A172 (cell line): ENCODE measurements at regions not wholly inside any gene's neighbourhood (a gene's known extent, or its start where the extent isn't known, plus 50 kb on each side); places are given as distances from the start of the nearest gene placed in this dataset.

ENCODE experiments used
- DNase-seq: peaks from one replicate; pipeline ENCODE4 v3.0.0-alpha.2; 2015; ENCODE audit warnings: low spot score

DNA sequence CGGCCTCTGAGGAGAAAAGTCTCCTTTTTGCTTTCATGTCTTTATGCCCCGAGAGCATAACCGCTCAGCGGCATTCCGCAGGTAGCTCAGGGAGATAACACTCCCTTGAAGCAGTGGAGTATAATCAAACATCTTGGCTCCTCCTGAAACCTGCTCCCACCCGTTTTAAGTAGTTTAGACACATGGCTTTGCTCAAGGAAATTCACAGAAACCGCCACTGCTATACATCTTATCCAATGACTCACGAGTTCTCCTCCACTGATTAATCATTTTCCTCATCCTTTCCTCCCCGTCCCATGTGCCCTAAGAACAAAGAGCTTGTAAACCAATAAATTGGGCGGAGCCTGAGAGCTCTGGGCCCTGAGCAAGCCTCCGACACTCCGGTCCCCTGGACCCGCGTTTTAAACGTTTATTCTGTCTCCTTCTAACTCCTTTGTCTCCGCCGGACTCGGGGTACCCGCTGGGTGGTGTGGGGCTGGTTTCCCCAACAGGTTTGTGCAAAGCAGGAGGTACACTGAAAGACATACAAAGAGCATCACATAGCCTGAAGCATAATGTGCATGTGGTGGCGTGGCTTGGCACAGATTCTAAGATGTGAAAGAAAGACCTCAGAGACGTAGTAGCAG, 401.2 kb downstream of the TLL1 start:
- DNase-seq, result peak; percentile 50

DNA sequence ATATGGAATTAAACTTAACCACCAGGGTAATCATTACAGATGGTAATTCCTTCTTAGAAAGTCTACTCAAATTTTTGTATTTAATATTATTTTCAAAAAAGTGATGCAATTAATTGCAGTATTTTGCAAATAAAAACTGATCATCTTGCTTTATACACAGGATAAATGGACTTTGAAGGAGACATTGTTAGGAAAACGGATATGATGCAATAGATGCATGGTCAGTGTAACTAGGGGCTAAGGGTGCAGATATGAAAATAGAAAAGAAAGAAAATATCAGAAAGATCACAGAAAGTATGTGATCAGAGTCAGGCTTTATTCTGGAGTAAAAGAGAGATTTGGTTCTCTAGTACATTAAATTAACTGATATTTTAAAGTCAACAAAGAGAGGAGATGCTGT, 401.7 kb downstream of the TLL1 start:
- no peak for DNase-seq

DNA sequence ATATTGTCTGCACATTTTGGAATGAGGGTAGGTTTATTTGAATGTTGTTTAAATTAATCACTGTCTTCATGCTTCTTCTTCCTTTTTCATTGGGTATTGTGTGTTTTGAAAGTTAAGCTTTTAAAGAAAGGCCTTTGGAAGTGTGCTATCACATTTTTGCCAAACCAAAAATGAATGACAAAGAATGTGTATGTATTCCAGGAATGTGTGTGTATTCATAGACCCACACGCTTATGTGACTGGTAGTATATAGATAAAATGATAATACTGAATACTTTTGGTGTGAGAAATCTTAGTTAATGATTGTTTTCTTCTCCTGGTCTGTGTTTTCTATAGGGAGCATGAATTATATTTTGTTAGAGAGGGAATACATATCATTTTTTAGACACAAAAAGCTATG, 404.4 kb downstream of the TLL1 start:
- no peak for DNase-seq

DNA sequence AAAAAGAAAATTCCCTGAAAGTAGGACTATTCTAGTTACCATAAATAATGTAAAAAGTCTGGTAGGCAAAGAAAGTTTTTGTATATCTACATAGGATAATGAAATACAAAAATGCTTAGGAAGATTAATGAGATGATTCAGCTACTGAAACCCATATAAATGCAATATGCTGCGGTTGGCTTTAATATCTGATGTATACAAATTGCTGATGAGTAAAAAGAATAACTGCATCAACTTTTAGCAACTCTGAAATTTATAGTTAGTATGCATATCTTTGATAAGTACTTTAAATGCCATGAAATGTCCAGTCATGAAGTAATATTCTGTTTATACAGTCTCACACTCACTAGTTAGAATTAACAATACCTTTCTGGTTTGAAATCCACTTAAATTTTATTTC, 404.8 kb downstream of the TLL1 start:
- peak; percentile 5 for DNase-seq

DNA sequence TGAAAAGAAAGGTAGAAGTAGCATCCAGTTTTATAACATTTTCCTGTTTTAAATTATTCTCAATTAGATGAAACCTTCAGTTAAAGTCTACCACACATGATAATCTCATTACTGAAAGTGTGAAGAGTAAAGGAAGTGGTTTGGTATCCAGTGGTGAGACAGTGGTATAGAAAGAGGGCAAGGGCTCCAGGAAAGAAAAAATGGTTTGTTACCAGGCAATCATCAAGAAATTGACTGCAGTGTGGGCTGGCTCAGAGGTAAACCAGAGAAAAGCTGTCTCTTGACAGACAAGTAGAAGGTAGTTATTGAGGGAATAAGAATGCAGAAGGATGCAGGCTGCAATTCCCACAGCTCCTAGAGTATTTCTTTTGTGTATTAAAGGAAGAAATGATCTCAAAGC, 406.2 kb downstream of the TLL1 start:
- DNase-seq, result no peak

DNA sequence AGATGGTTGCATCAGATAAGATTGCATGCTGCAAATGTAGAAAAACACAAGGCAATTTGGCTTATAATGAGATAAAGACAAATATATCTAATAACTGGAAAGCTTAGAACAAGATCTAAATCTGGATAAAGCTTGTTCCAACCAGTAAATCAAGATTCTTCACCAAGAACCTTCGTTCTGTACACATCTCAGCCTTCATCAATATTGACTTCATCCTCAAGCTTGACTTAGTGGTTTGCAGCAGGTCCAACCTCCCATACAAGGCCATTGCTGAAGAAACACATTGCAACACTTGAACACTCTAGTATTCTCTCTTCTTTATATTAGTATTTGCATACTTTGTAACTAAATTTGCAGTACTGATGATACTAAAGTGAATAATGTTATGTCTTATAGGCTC, 407.6 kb downstream of the TLL1 start:
- no peak for DNase-seq

DNA sequence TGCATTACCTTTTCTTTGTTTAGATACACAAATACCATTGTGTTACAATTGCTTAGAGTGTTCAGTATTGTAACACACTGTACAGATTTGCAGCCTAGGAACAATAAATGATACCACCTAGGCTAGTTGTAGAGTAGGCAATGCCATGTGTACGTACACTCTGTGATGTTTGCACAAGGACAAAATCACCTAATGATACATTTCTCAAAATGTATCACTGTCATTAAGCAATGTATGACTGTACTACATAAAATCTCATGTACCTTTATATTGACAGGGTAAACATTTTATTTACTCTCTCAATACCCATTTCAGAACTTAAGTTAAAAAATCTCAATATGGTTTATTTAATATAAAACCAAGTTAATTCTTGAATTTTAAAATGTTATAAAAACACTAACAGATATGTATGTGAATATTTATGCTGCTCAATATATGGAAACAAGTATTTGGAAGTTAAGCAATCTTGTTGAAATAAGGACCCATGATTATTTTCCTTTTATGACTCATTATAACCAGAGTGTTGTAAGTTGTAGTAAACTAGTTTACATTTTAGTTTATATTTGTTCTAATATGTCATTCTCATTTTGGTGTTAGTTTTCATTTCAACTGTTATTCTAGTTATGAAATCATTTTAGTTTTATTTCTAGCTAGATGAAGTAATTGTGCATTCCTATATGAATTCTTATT, 409.2 kb downstream of the TLL1 start:
- DNase-seq, result no peak

DNA sequence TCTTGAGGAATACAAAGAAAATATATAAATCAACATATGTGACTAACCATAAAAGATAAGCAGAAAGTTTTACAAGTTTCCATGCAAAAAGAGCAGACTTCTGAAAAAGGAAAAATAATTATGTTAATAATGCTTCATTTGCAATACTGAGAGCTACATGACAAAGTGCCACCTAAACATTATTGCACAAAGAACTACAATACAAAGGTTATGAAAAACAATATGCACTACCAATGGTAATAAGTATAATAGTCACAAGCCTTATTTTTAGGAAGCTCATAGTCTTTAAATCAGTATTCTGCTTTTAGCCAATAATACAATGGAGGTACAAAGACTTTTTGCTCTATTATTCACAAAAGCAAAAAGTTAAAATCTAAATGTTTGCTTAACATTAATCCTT, 411.2 kb downstream of the TLL1 start:
- DNase-seq, result no peak

DNA sequence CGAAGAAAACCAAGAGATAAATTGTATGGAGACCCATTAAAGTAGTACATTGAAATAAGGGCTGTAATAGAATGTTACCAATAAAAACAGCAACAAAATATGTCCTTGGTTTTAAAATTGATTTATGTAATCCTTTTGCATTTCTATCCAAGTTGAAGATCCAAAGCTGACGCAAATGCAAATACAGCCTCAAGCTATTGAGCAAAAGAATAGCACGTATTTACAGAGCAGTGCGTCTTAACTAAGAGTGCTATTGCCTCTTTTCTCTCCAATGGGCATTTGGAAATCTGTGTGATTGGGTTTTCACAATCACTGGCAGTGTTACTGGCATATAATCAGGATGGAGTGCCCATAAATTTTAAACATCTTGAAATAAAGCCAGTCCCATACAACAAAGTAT, 417.4 kb downstream of the TLL1 start:
- no peak for DNase-seq

DNA sequence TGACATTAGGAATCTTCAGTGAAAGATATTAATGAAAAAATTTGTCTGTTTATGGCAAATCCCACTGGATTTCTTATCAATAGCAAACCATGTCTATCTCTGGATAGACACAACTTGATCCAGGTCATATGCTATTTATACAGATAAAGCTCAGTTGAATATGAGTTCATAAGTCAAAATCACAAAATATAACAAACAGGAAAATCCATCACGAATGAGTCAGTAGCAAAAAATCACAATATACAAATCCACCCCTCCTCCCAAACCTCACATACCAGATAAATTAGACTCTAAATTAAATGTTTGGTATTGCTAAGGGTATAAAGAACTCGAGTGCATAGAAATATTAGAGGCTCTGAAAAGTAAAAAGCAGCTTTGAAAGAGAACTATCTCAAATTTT, 420.5 kb downstream of the TLL1 start:
- no peak for DNase-seq

DNA sequence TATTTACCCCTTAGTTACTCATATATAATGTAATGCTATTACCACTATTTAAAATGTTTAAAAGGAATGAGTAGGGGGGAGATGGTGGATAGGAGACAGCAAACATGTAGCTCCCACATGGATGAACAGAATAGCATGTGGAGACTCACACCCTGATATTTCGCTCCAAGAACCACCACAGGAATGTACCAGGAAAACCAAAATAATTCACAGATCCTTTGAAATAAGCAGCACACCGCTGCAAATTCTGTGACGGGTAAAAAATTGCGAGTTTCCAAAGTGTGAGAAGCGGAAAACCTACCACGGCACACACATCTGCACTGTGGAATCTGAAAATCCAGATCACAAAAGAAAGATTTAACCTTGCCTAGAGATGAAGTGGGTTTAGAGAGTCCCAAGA, 428.2 kb downstream of the TLL1 start:
- no peak for DNase-seq

DNA sequence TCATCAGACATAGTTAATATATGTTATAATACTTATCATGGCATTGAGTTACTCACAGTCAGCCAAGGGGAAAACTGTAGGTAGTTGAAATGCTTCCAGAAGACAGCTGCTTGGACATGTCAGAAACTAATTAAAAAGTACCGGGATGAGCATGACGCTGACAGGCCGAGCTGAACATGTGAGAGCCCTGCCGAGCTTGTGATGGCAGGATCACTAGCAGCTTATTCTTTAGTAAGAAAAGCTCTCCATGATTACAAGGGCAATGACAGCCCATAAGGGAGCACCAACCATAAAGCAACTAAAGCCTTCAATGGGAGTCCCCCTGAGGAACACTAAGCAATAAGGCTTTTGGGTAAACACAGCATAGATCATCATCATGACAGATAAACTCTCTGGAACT, 435.6 kb downstream of the TLL1 start:
- DNase-seq, result no peak

DNA sequence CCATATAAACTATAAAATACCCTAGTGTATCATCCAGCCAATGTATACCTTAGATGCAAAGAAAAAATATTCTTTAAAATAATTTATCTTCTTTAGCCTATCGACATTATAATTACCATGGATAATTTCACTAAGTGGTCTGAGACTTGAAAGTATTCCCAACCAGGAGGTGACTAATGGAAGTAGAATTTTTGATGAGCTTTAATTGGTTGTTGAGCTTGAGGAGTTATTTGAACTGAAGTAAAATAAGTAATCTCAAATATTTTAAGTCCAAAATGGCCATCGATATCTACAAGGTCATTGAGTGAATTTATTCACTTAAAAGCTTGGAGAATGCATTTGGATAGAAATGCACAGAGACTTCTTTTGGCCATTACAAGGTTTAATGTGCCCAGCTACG, 436.2 kb downstream of the TLL1 start:
- no peak for DNase-seq

DNA sequence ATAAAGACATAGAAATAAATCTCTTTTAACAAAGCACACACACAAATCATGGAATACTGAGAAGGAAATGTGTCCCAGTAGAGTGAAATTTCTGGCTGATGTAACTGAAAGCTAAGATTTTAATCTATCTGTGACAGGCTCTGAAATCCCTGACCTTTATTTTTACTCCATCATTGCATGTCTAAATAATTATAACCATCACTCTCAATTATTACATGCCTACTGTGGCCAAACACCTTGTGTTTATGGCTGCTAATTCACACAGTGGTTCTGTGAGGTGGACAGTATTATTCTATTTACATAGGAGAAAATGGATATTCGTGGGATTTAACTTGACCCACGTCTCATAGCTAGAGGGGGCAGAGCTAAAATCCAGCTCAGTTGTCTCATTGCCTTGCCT, 438.1 kb downstream of the TLL1 start:
- no peak for DNase-seq

DNA sequence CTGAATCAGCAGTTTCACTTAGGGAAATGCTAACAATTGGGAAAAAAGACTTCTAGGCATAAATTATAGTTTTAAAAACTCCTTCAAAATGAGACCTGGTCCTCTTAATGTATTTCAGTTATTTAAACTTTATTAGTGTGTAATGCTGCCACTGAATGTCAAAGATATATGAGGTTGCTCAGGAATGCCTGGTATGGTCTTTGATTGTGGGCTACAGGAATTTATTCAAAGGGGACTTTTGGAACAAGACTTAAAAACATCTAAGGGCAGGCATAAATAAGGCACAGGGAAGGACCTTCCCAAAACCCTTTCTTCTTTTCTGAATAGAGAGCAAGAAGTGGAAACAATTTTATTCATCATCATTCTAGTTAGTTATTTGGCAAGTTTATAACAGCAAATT, 439.1 kb downstream of the TLL1 start:
- DNase-seq, result no peak

DNA sequence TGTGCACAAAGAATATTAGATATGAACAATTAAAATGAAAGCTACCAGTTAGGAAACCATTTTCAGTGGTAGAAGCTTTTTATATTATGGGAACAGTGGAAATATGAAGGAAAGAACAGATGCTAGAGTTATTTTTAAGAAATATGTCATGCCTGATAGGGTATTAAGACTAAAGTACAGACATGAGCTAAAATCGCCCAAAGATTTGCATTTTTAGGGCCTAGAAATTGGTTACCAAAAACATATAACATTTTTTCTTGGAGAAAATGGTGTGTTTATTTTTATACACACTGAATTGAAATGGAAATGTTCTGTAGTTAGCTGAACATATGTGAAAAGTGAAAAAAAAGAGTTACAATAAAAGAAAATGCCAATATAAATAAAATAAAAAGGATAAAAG, 441.9 kb downstream of the TLL1 start:
- DNase-seq, result no peak

DNA sequence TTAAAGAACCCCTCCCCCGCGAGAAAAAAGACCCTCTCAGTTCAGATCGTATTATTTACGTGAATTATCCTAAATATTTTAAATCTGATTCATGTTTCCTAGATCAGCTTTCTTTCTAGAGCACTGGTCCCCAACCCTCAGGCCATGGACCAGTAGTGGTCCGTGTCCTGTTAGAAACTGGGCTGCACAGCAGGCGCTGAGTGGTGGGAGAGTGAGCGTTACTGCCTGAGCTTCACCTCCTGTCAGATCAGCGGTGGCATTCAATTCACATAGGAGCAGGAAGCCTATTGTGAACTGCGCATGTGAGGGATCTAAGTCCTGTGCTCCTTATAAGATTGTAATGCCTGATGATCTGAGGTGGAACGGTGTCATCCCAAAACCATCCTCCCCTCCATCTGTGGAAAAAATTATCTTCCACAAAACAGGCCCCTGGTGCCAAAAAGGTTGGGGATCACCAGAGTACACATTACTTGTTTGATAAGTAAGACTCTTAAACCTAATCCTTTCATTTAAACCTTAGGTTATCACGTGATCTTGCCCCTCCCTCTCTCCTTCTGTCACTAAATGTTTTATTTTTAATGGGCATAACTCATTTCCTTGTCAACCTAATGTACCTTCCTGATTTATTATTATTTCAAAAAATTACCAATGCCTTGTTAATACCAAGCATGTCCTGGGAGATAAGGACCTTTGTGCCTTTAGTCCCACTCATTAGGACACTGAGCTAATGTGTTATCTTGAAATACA, 442.9 kb downstream of the TLL1 start:
- no peak for DNase-seq

DNA sequence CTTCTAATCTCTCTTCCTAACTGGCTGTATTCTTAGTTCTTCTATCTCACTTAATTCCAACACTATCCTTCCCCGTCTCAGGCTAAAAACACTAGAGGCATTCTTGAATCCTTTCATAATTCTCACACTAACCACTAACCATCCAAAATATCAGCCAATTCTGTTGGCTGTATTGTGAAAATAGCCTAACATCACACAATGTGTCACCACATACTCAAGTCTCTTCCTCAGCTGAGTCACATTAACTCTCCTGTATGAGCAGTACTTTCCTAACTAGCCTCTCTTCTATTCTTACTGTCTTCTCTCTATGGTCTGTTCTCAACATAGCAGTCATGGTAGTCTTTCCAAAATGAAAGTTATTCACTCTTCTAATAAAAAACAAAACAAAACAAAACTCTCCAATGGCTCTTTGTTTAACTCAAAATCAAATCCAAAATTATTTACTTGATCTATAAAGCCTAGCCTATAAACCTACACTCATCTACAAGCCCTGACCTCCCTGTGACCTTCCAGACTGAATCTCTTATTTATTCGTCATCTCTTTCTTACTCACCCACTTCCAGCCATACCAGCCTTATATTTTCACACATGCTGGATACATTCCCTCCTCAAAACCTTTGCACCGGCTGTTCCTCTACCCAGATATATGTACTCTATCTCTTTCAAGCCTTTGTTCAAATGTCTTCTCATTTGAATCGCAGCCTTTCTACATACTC, 445.9 kb downstream of the TLL1 start:
- peak; percentile 64 for DNase-seq

DNA sequence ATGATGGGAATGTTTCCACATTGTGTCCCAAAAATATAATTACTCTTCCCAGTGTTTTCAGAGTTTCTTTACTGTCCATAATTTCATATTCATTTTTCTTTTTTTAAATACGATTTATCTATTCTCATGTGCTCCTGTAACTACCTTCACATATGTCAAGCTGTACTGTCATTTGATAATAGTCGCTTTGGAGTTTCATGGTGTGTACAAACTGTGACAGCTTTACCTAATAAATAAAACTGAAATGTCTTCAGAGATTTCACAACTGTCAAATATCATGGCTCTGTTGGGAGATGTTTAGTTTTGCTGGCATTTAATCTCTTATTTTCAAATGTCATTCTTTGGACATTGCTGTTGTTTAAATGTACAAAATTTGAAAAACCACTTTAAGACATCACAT, 450.2 kb downstream of the TLL1 start:
- no peak for DNase-seq

DNA sequence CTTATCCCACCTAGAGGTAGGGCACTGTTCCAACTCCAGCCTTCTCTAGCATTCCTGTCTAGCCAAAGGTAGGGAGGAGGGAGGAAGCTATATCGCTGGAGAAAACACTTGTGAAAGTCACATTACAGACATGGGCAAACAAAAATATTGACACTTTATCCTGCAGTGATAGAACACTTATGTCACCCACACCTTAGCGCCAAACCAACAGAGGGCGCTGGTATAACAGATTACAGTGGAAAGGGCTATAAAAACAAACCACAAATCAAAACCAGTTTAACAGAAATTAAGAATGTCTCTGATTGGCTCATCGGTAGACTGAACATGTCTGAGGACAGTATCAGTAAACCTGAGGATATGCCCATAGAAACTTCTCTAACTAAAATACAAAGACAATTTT, 451.3 kb downstream of the TLL1 start:
- DNase-seq, result peak; percentile 33

DNA sequence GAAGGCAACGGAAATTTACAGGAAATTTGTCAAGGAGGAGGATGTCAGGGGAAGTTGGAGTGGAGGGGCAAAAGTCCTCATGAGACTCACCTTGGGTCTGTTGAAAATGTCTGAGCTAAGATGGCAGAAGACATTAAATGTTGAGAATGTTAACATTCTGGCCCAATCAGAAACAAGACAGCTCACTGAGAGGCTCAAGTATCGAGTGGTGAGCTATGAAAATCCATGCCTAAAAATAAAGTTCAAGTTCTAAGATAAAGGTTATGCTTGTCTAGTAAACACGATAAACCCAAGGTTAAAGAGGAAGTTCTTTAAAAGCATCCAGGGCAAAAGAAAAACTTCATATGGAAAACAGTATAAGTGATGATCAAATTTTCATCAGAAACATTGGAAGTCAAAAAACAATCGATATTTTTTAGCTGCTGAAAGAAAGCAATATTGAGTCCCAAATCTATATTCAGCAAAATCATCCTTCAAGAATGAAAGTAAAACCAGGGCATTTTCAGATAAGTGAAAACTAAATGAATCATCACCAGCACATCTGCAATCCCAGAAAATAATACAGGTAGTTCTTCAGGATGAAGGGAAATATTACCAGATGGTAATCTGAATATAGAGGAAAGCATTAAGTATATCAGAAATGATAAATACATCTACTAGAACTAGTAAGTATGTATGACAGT, 462.4 kb downstream of the TLL1 start:
- DNase-seq, result no peak

DNA sequence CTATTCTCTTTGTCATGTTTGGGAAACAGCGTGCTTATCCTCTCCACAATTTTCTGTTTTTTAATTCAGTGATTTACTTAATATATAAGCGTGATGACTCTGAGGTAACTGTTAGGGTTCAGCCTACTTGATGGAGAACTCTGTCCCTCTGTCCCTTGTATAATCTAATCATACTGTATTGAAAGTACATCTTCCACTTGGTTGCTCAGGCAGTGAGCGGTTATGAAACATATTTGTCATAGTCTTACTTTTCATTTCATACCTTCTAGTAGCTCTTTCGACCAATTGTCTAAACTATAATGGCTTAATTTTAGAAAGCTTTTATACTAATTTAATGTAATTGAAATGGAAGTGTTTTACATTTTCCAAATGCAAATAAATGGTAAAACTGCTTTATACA, 469.0 kb downstream of the TLL1 start:
- no peak for DNase-seq
